ENCODE measurements at regions not wholly inside any gene's neighbourhood (a gene's known extent, or its start where the extent isn't known, plus 50 kb on each side); places are given as distances from the start of the nearest gene placed in this dataset.
"Not testable (repeated sequence)": the region's sequence is repeated elsewhere in the genome, so short reads cannot be mapped to it uniquely, and the experiment has no call there.

GRCh38 chr6:106823058-106823457, 151.5 kb downstream of the CD24 start:
- Mint-ChIP-seq H3K36me3 (ENCODE audit: low read depth) (no peaks in the 10 kb centered on the region), H3K4me1 (ENCODE audit: low read depth) (no peaks in the 10 kb centered on the region), H3K27me3 (ENCODE audit: low read depth) (peaks cover 3% of the 10 kb centered on the region), H3K9me3 (no peaks in the 10 kb centered on the region), H3K27ac (no peak overlapping the region), H3K4me3 (ENCODE audit: low read depth) (no peak overlapping the region)
- no peak for DNase-seq (ENCODE audit: low spot score)
- intact Hi-C loops (cut with micrococcal nuclease), result no loop called here

GRCh38 chr6:106820412-106820852, 154.1 kb downstream of the CD24 start:
- Mint-ChIP-seq H3K4me1 (ENCODE audit: low read depth) (no peaks in the 10 kb centered on the region), H3K27ac (no peak overlapping the region), H3K9me3 (no peaks in the 10 kb centered on the region), H3K4me3 (ENCODE audit: low read depth) (no peak overlapping the region), H3K27me3 (ENCODE audit: low read depth) (peaks cover 3% of the 10 kb centered on the region), H3K36me3 (ENCODE audit: low read depth) (no peaks in the 10 kb centered on the region)
- DNase-seq (ENCODE audit: low spot score), result no peak
- intact Hi-C loops (cut with micrococcal nuclease), result no loop called here

GRCh38 chr6:106811088-106811686, 163.3 kb downstream of the CD24 start:
- Mint-ChIP-seq H3K4me1 (ENCODE audit: low read depth) (no peaks in the 10 kb centered on the region), H3K36me3 (ENCODE audit: low read depth) (no peaks in the 10 kb centered on the region), H3K4me3 (ENCODE audit: low read depth) (no peak overlapping the region), H3K9me3 (peaks cover 34% of the 10 kb centered on the region), H3K27me3 (ENCODE audit: low read depth) (peaks cover 3% of the 10 kb centered on the region), H3K27ac (no peak overlapping the region)
- intact Hi-C loops (cut with micrococcal nuclease), result no loop called here
- no peak for DNase-seq (ENCODE audit: low spot score)

- no peaks in the 10 kb centered on the region for H3K36me3 Mint-ChIP-seq (ENCODE audit: low read depth)
- peaks cover 3% of the 10 kb centered on the region for H3K27me3 Mint-ChIP-seq (ENCODE audit: low read depth)
- H3K9me3 Mint-ChIP-seq, result peaks cover 34% of the 10 kb centered on the region
- intact Hi-C loops (cut with micrococcal nuclease), result no loop called here
- no peak for DNase-seq (ENCODE audit: low spot score)
- no peaks in the 10 kb centered on the region for H3K4me1 Mint-ChIP-seq (ENCODE audit: low read depth)
- H3K27ac Mint-ChIP-seq, result no peak overlapping the region
- H3K4me3 Mint-ChIP-seq (ENCODE audit: low read depth), result no peak overlapping the region
Measured at GRCh38 chr6:106808758-106809157, 165.8 kb downstream of the CD24 start.

- H3K27me3 Mint-ChIP-seq (ENCODE audit: low read depth), result peaks cover 3% of the 10 kb centered on the region
- no peak overlapping the region for H3K27ac Mint-ChIP-seq
- H3K4me3 Mint-ChIP-seq (ENCODE audit: low read depth), result no peak overlapping the region
- H3K36me3 Mint-ChIP-seq (ENCODE audit: low read depth), result no peaks in the 10 kb centered on the region
- intact Hi-C loops (cut with micrococcal nuclease), result no loop called here
- peaks cover 34% of the 10 kb centered on the region for H3K9me3 Mint-ChIP-seq
- DNase-seq (ENCODE audit: low spot score), result no peak
- no peaks in the 10 kb centered on the region for H3K4me1 Mint-ChIP-seq (ENCODE audit: low read depth)
Measured at GRCh38 chr6:106807947-106808611, 166.4 kb downstream of the CD24 start.

GRCh38 chr6:106806253-106806652, 168.3 kb downstream of the CD24 start:
- H3K27me3 Mint-ChIP-seq (ENCODE audit: low read depth); intact Hi-C loops (cut with micrococcal nuclease); H3K4me3 Mint-ChIP-seq (ENCODE audit: low read depth); H3K4me1 Mint-ChIP-seq (ENCODE audit: low read depth); H3K36me3 Mint-ChIP-seq (ENCODE audit: low read depth); DNase-seq (ENCODE audit: low spot score); H3K27ac Mint-ChIP-seq: not testable (repeated sequence)
- peaks cover 18% of the 10 kb centered on the region for H3K9me3 Mint-ChIP-seq

GRCh38 chr6:106805771-106806170, 168.8 kb downstream of the CD24 start:
- Mint-ChIP-seq H3K27ac (no peak overlapping the region), H3K27me3 (ENCODE audit: low read depth) (peaks cover 5% of the 10 kb centered on the region), H3K4me1 (ENCODE audit: low read depth) (no peaks in the 10 kb centered on the region), H3K4me3 (ENCODE audit: low read depth) (no peak overlapping the region), H3K36me3 (ENCODE audit: low read depth) (no peaks in the 10 kb centered on the region), H3K9me3 (peaks cover 13% of the 10 kb centered on the region)
- intact Hi-C loops (cut with micrococcal nuclease), result no loop called here
- DNase-seq (ENCODE audit: low spot score), result no peak

- intact Hi-C loops (cut with micrococcal nuclease), result no loop called here
- peaks cover 9% of the 10 kb centered on the region for H3K9me3 Mint-ChIP-seq
- DNase-seq (ENCODE audit: low spot score), result no peak
- H3K4me1 Mint-ChIP-seq (ENCODE audit: low read depth), result no peaks in the 10 kb centered on the region
- H3K36me3 Mint-ChIP-seq (ENCODE audit: low read depth), result no peaks in the 10 kb centered on the region
- no peak overlapping the region for H3K27ac Mint-ChIP-seq
- H3K27me3 Mint-ChIP-seq (ENCODE audit: low read depth), result peaks cover 8% of the 10 kb centered on the region
- H3K4me3 Mint-ChIP-seq (ENCODE audit: low read depth), result no peak overlapping the region
Measured at GRCh38 chr6:106804346-106805335, 169.9 kb downstream of the CD24 start.

- peaks cover 6% of the 10 kb centered on the region for H3K4me1 Mint-ChIP-seq (ENCODE audit: low read depth)
- H3K36me3 Mint-ChIP-seq (ENCODE audit: low read depth), result no peaks in the 10 kb centered on the region
- H3K9me3 Mint-ChIP-seq, result peaks cover 1% of the 10 kb centered on the region
- DNase-seq (ENCODE audit: low spot score), result no peak
- peaks cover 8% of the 10 kb centered on the region for H3K27me3 Mint-ChIP-seq (ENCODE audit: low read depth)
- H3K4me3 Mint-ChIP-seq (ENCODE audit: low read depth), result no peak overlapping the region
- H3K27ac Mint-ChIP-seq, result no peak overlapping the region
- intact Hi-C loops (cut with micrococcal nuclease), result no loop called here
Measured at GRCh38 chr6:106803188-106803587, 171.3 kb downstream of the CD24 start.

GRCh38 chr6:106802139-106802538, 172.4 kb downstream of the CD24 start:
- Mint-ChIP-seq H3K4me3 (ENCODE audit: low read depth) (no peak overlapping the region), H3K9me3 (no peaks in the 10 kb centered on the region), H3K27ac (no peak overlapping the region), H3K4me1 (ENCODE audit: low read depth) (peaks cover 6% of the 10 kb centered on the region), H3K27me3 (ENCODE audit: low read depth) (peaks cover 11% of the 10 kb centered on the region), H3K36me3 (ENCODE audit: low read depth) (no peaks in the 10 kb centered on the region)
- DNase-seq (ENCODE audit: low spot score), result no peak
- intact Hi-C loops (cut with micrococcal nuclease), result no loop called here

- intact Hi-C loops (cut with micrococcal nuclease), result no loop called here
- H3K4me1 Mint-ChIP-seq (ENCODE audit: low read depth), result peaks cover 6% of the 10 kb centered on the region
- no peak for DNase-seq (ENCODE audit: low spot score)
- no peaks in the 10 kb centered on the region for H3K9me3 Mint-ChIP-seq
- peaks cover 13% of the 10 kb centered on the region for H3K27me3 Mint-ChIP-seq (ENCODE audit: low read depth)
- no peak overlapping the region for H3K4me3 Mint-ChIP-seq (ENCODE audit: low read depth)
- no peak overlapping the region for H3K27ac Mint-ChIP-seq
- H3K36me3 Mint-ChIP-seq (ENCODE audit: low read depth), result no peaks in the 10 kb centered on the region
Measured at GRCh38 chr6:106801256-106801655, 171.9 kb downstream of the QRSL1 start.

- DNase-seq (ENCODE audit: low spot score), result no peak
- peaks cover 17% of the 10 kb centered on the region for H3K27me3 Mint-ChIP-seq (ENCODE audit: low read depth)
- no peak overlapping the region for H3K4me3 Mint-ChIP-seq (ENCODE audit: low read depth)
- H3K27ac Mint-ChIP-seq, result no peak overlapping the region
- H3K36me3 Mint-ChIP-seq (ENCODE audit: low read depth), result no peaks in the 10 kb centered on the region
- no peaks in the 10 kb centered on the region for H3K9me3 Mint-ChIP-seq
- H3K4me1 Mint-ChIP-seq (ENCODE audit: low read depth), result peaks cover 6% of the 10 kb centered on the region
- intact Hi-C loops (cut with micrococcal nuclease), result no loop called here
Measured at GRCh38 chr6:106800379-106800778, 171.0 kb downstream of the QRSL1 start.
